TTC549 (cell line): ENCODE measurements at regions not wholly inside any gene's neighbourhood (a gene's known extent, or its start where the extent isn't known, plus 50 kb on each side); places are given as distances from the start of the nearest gene placed in this dataset.

Experiments used
- FAIRE-seq: peaks from 2 replicates; lab custom pipeline; 2012; peaks lifted over from hg19 to GRCh38; lab: Jason Lieb, UNC

DNA sequence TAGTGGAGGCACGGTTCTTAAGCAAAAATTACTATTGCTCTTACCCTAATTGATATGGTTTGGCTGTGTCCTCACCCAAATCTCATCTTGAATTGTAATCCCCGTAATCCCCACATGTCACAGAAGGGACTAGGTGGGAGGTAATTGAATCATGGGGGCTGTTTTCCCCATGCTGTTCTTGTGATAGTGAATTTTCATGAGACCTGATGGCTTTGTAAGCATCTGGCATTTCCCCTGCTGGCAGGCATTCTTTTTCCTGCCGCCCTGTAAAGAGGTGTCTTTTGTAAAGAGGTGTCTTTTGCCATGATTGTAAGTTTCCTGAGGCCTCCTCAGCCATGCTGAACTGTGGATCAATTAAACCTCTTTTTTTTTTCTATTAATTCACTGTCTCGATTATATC lies 1691.8 kb upstream of the SLC39A10 start:
- FAIRE-seq: no peak

DNA sequence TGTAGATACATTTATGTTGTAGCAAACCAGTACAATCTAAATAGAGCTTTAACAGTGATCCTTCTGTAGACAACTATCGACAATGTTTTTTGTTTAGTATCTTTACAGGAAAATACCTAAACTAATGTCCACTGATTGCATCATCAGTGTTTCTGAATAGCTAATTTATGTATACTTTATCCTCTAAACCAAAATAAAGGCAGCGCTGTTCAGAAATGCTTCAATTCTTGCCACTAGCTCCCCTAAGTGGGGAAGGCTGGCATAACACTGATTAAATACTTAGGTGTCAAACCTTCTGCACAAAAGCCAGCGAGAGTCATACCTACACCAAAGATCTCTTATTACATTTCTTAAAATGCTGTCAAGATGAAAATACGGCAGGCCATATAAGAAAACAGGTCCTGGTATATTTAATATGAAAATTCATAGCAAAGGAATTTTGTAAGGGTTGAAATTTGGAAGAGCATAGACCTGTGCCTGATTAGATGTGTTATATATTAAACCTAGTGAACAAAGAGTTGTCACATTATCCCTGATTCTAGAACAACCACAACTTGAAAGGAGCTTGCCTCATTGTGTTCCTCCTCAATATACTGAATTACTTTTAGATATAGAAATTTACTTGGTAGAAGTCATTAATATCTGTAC lies 1693.4 kb upstream of the SLC39A10 start:
- no peak for FAIRE-seq

DNA sequence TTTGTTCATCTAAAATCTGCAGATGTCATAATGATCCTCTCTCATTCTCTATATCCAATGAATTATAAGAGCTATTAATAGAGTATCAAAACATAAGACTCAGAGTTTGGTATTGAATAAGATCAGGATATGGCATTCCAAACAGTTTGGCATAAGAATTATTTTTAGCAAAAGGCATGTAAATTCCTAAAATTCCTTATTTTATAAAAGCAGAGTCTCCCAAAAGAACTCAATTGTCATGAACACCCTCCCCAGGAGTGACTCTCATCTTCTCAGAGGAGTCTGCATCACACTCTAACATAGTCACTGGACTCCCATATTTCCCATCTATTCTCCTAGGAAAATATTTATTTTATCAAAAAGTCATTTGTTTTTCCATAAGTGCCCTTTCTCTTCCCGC lies 1710.2 kb upstream of the SLC39A10 start:
- no peak for FAIRE-seq

DNA sequence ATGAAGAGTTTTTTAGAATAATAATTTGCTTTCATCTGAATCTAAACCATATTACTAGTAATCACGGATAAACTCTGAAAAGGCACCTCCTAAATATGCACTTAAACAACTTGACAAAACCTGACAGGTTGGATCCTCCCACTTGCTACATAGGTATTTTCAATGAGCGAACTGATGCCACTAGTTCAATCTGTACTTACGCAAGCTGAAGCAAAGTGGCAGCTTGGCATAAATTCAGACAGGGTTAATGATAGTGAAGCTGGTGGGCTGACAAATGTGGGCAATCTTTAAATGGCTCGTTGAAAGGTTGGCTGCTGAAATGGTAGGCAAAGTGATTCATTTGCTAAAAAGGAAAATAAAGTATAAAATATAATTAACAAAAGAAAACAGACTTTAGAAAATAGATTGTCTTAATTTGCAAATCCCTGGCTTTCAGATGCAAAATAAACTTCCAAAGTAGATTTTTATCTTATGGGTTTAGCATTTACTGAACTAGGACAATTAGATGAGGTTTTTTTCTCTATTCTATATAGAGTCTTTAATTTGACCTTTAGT lies 1713.5 kb upstream of the SLC39A10 start:
- no peak for FAIRE-seq

- no peak for FAIRE-seq
These were observed 1721.9 kb upstream of the SLC39A10 start for GRCh38 chr2:193935114-193935513.

- FAIRE-seq: no peak
These were observed 1727.9 kb upstream of the SLC39A10 start for GRCh38 chr2:193929131-193929530.

DNA sequence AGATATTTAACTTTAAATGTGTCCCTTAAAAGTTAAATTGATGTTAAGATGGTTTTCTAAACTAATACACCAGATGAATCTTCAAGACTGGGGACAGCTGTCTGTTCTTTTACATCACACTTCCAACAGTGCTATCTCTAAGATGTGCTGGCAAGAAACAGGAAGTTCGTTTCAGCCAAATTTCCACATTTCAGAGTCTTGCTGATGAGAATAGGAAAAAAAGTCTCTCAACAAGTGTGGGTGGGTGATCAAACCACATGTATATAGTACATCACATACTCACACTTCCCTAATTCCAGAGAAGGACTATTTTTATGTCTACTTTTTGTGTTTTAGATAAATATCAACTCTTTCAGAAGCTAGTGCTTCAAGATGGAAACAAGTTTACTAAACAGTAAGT lies 1712.8 kb upstream of the TMEFF2 start:
- FAIRE-seq: no peak

DNA sequence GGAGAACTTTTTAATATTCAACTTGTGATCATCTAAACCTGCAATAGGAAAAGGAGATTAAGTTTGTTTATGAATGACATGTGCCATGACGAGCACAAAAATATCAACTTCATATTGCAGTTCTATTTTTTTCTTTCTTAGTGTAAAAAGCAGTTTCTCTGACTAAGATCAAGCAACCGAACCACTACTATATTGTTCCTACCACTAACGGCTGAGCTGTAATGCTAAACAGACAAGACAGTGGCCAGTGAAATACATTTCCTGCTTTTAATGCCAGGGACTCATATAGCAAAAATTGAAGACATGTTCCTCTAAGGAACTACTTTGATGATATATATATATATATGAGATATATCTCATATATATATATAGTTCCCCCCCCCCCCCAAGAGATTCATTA lies 1705.6 kb upstream of the TMEFF2 start:
- no peak for FAIRE-seq

- no peak for FAIRE-seq
These were observed 1700.5 kb upstream of the TMEFF2 start for GRCh38 chr2:193895226-193895625.

GRCh38 chr2:193894081-193894480 lies 1699.3 kb upstream of the TMEFF2 start:
- no peak for FAIRE-seq

DNA sequence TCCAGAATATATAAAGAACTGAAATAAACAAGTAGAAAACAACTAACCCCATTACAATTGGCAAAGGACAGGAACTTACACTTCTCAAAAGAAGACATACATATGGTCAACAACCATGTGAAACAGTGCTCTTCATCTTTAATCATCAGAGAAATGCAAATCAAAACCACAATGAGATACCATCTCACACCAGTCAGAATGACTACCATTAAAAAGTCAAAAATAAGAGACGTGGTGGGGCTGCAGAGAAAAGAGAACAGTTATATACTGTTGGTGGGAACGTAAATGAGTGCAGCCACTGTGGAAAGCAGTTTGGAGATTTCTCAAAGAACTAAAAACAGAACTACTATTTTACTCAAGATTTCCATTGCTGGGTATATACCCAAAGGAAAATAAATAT lies 1696.3 kb upstream of the TMEFF2 start:
- no peak for FAIRE-seq

GRCh38 chr2:193885419-193885818 lies 1690.7 kb upstream of the TMEFF2 start:
- FAIRE-seq: no peak

GRCh38 chr2:193883820-193884219 lies 1689.1 kb upstream of the TMEFF2 start:
- no peak for FAIRE-seq

DNA sequence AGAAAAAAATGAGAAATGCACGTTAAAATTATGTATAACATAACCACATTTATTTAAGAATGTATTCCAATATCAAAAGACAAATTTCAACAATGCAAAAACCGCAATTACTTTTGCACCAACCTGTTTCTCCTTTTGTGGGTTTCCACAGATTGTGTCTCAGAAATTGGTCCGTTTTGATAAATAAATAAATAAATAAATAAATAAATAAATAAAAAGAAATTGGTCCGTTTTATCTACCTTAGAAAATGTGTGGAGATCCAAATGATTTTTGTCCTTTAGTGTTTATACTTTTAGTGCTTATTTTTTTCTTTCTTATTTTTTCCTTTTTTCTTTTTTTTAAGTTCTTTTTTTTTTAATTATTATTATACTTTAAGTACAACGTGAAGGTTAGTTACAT lies 1682.2 kb upstream of the TMEFF2 start:
- no peak for FAIRE-seq

GRCh38 chr2:193869564-193869963 lies 1674.8 kb upstream of the TMEFF2 start:
- no peak for FAIRE-seq

DNA sequence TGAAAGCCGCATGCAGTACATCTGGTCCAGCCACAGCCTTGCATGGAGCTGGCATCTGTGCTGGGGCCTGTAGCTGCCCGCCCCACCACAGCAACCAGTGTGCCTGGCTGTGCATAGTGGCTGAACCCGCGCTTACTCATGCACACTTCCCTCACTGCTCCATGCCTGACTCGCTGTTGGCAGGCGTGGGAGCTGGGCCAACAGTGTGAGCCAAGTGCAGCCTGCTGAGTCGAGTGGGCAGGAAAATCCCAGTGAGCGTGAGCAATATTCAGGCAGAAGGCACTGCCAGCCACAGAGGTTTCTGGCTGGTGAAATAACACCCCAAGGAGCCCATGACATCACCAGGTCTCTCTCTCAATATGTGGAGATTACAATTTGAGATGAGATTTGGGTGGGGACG lies 1674.1 kb upstream of the TMEFF2 start:
- no peak for FAIRE-seq

GRCh38 chr2:193868132-193868531 lies 1673.4 kb upstream of the TMEFF2 start:
- no peak for FAIRE-seq

- no peak for FAIRE-seq
These were observed 1672.7 kb upstream of the TMEFF2 start for GRCh38 chr2:193867454-193867853.

- no peak for FAIRE-seq
These were observed 1666.8 kb upstream of the TMEFF2 start for GRCh38 chr2:193861557-193861956.

DNA sequence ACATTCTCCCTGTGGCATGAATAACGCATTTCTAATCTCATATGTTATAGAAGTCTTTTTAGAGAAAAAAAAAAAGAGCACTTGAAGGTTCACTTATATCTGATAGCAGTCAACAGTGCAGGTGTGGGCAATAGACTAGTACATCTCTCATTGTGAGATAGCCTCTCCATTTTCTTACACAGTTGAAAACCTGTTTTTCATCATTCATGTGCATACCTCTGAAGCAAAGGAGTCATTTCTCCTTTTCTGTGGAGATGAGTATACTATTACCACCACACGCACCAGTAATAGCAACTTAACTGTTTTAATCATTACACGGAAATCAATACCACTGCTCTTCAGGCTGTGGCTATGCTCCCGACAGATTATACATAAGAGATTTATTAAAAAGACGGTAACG lies 1653.3 kb upstream of the TMEFF2 start:
- FAIRE-seq: no peak

DNA sequence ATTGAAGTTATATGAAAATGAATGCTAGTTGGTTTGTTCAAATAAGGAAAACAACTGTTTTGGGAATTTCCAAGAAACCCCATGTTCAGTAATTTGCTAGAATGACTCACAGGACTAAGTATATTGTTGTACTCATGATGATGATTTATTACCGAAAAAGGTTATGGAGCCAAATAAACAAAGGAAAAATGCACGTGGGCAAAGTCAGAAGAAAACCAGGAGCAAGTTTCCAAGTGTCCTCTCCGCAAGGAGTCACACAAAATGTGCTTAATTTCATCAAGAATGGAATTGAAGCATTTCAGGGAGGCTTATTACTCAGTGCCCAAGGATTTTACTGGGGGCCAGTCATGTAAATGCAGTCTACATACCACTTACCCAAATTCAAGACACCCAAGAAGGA lies 1652.4 kb upstream of the TMEFF2 start:
- no peak for FAIRE-seq

- FAIRE-seq: no peak
These were observed 1650.9 kb upstream of the TMEFF2 start for GRCh38 chr2:193845604-193846003.

GRCh38 chr2:193843675-193844074 lies 1648.9 kb upstream of the TMEFF2 start:
- no peak for FAIRE-seq

DNA sequence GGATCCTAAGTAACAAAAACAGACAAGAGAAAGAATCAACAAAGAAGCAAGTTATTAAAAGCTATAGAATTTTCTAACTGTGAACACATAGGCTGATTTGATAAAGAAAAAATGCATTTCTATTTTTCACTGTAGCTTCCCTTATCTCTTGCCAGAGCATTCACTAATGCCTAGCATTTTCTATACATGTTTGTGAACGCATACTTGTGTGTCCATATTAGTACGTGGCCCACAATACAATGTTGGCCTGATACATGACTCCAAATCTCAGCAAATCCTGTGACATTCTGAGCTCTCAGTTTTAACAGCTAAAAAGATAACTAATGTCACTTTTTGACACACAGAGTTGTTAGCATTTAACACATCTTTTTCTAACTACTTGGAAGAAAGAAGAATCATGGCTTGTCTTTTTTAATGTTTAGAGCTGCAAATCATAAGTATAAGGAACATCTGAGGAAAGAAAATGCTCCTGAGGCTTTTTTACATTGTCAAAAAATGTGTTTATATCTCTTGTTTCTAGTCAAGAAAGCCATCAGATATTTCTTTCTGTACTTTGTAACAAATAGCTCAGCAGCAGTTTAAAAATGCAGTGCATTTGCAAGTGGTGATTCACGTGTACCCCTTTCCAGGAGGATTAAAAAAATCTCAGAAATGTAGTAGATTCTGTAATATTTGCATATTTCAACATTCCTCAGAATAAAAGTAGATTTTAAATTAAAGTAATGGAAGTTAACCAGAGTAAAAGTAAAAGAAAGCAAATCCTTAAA lies 1646.8 kb upstream of the TMEFF2 start:
- no peak for FAIRE-seq
